Neural cell (in vitro differentiated cells): ENCODE measurements at regions not wholly inside any gene's neighbourhood (a gene's known extent, or its start where the extent isn't known, plus 50 kb on each side); places are given as distances from the start of the nearest gene placed in this dataset.

Experiments
- EP300 ChIP-seq: fragments of 450-650 bp; conservative IDR thresholded peaks from 2 replicates; pipeline ENCODE4 v1.6.1; 2014; ENCODE audit warnings: antibody characterized with exemption, mild to moderate bottlenecking, moderate library complexity; ENCODE audit not compliant: poor library complexity, severe bottlenecking
- MXI1 ChIP-seq: fragments of 450-650 bp; conservative IDR thresholded peaks from 2 replicates; pipeline ENCODE4 v1.6.1; 2014; ENCODE audit warnings: antibody characterized with exemption, mild to moderate bottlenecking; ENCODE audit not compliant: poor library complexity, severe bottlenecking
- RAD21 ChIP-seq: fragments of 450-650 bp; conservative IDR thresholded peaks from 2 replicates; pipeline ENCODE4 v1.6.1; 2014; ENCODE audit warnings: antibody characterized with exemption, mild to moderate bottlenecking, moderate library complexity
- REST ChIP-seq: IDR thresholded peaks from 2 replicates; pipeline ENCODE4 v1.6.1; 2012; ENCODE audit warnings: borderline replicate concordance
- TF ChIP-seq, protein P1 (sequence below): fragments of 450-650 bp; IDR thresholded peaks from 2 replicates; pipeline ENCODE4 v1.5.1; 2014; ENCODE audit warnings: antibody characterized with exemption, mild to moderate bottlenecking, moderate library complexity; ENCODE audit not compliant: poor library complexity, severe bottlenecking

DNA sequence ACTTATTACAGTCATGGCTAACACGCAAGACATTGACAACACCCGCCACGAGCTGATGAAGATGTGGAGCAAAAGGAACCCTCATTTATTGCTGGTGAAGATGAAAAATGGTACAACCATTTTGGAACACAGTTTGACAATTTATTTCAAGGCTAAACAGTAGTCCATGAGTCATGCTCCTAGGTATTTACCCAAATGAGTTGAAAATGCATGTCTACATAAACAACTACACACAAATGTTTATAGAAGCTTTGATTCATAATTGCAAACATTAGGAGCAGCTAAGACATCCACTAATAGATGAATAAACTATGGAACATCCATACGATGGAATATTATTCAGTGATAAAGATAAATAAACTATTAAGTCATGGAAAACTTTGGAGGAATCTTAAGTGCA lies 580.1 kb downstream of the RAPGEF2 start:
- TF ChIP-seq EP300 (no peak), RAD21 (no peak), REST (no peak), MXI1 (no peak)
- TF ChIP-seq, protein P1, sequence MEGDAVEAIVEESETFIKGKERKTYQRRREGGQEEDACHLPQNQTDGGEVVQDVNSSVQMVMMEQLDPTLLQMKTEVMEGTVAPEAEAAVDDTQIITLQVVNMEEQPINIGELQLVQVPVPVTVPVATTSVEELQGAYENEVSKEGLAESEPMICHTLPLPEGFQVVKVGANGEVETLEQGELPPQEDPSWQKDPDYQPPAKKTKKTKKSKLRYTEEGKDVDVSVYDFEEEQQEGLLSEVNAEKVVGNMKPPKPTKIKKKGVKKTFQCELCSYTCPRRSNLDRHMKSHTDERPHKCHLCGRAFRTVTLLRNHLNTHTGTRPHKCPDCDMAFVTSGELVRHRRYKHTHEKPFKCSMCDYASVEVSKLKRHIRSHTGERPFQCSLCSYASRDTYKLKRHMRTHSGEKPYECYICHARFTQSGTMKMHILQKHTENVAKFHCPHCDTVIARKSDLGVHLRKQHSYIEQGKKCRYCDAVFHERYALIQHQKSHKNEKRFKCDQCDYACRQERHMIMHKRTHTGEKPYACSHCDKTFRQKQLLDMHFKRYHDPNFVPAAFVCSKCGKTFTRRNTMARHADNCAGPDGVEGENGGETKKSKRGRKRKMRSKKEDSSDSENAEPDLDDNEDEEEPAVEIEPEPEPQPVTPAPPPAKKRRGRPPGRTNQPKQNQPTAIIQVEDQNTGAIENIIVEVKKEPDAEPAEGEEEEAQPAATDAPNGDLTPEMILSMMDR, result no peak
